Sigmoid colon (tissue), 6 donors: ENCODE measurements at regions not wholly inside any gene's neighbourhood (a gene's known extent, or its start where the extent isn't known, plus 50 kb on each side); places are given as distances from the start of the nearest gene placed in this dataset.

ENCODE experiments used
- DNase-seq: peaks from one replicate; pipeline ENCODE4 v3.0.0-alpha.2; 2019
- H3K27ac ChIP-seq, 4 donors: fragments of 200-600 bp; sonication (generic); one replicate each; pipeline ENCODE4 v1.5.1; 2016 to 2019; ENCODE audit warnings: mild to moderate bottlenecking in 1 of 4
- H3K27me3 ChIP-seq, 3 donors: fragments of 200-600 bp; sonication (generic); one replicate each; pipeline ENCODE4 v1.5.1; 2019; ENCODE audit warnings: mild to moderate bottlenecking in 1 of 3
- H3K36me3 ChIP-seq, 4 donors: fragments of 200-600 bp; sonication (generic); one replicate each; pipeline ENCODE4 v1.5.1; 2016 to 2019
- H3K4me1 ChIP-seq, 4 donors: fragments of 200-600 bp; sonication (generic); one replicate each; pipeline ENCODE4 v1.5.1; 2017 to 2019
- H3K4me3 ChIP-seq, 4 donors: fragments of 200-600 bp; sonication (generic); one replicate each; pipeline ENCODE4 v1.5.1; 2017 to 2019; ENCODE audit warnings: mild to moderate bottlenecking in 2 of 4, moderate library complexity in 1 of 4
- H3K9me3 ChIP-seq, 4 donors: fragments of 200-600 bp in 3 of 4; sonication (generic) in 3 of 4; one replicate each; pipeline versions ENCODE4 v1.5.1 to v1.6.1; 2013 to 2019
- CTCF ChIP-seq, 4 experiments: fragments of 450-650 bp in 3 of 4; fragments of 200-600 bp in 1 of 4; IDR thresholded peaks; one replicate each; pipeline ENCODE4 v1.5.1; 2016 to 2019; ENCODE audit warnings: antibody characterized with exemption in 4 of 4, mild to moderate bottlenecking in 3 of 4, moderate library complexity in 2 of 4
- EP300 ChIP-seq, 4 donors: sonication (generic); formaldehyde crosslinking; IDR thresholded peaks; one replicate each; pipeline ENCODE4 v1.6.1; 2017; ENCODE audit warnings: antibody characterized with exemption in 4 of 4
- POLR2A ChIP-seq, 2 donors: fragments of 450-650 bp; IDR thresholded peaks; one replicate each; pipeline ENCODE4 v1.6.1; 2016; ENCODE audit warnings: antibody characterized with exemption in 2 of 2, mild to moderate bottlenecking in 2 of 2, moderate library complexity in 2 of 2
- POLR2AphosphoS5 ChIP-seq, 4 donors: sonication (generic); formaldehyde crosslinking; IDR thresholded peaks; one replicate each; pipeline ENCODE4 v1.6.1; 2017; ENCODE audit warnings: antibody characterized with exemption in 4 of 4
- WGBS, 2 donors: extraction: QIAGEN DNeasy Blood & Tissue Kit; methylation state at CpG; one replicate each; pipeline ENCODE4 v1.1.7; 2013; 5-methylcytosine and 5-hydroxymethylcytosine counted together
- intact Hi-C: fragments of 100-400 bp; cut with DNase I; formaldehyde crosslinking; loops from one replicate; pipeline ENCODE4 v1.15.1; 2023
- donor health status: healthy with polysubstance abuse.
- donor health status: healthy.

GRCh38 chr2:217146956-217147355 is 287.1 kb upstream of the TNP1 start:
- no peak for DNase-seq
- intact Hi-C loops = no loop called here
- no peaks in the 10 kb centered on the region for H3K36me3 ChIP-seq
- no peak overlapping the region for H3K4me3 ChIP-seq
- 76 to 87% methylated on average over 4 of the region's 4 CpGs for WGBS, 2 donors
- H3K27ac ChIP-seq = no peak overlapping the region
- H3K4me1 ChIP-seq = no peaks in the 10 kb centered on the region
- no peak for TF ChIP-seq EP300 (IDR thresholded peaks at IDR 0.05)
- no peak for TF ChIP-seq POLR2A (IDR thresholded peaks at IDR 0.05)
- no peak for TF ChIP-seq CTCF (IDR thresholded peaks at IDR 0.05)
- TF ChIP-seq POLR2AphosphoS5 (IDR thresholded peaks at IDR 0.05) = no peak
- H3K9me3 ChIP-seq = peaks cover 0 to 6% (median 2%) of the 10 kb centered on the region in 4 donors
- H3K27me3 ChIP-seq = no peaks in the 10 kb centered on the region

GRCh38 chr2:217142649-217143266 is 282.9 kb upstream of the TNP1 start:
- Histone ChIP-seq H3K4me1 (no peaks in the 10 kb centered on the region), H3K27me3 (no peaks in the 10 kb centered on the region), H3K4me3 (no peak overlapping the region), H3K9me3 (peaks cover 0 to 12% (median 2%) of the 10 kb centered on the region in 4 donors), H3K36me3 (no peaks in the 10 kb centered on the region), H3K27ac (no peak overlapping the region)
- TF ChIP-seq EP300 (IDR thresholded peaks at IDR 0.05) (no peak), CTCF (IDR thresholded peaks at IDR 0.05) (peak in 1 of 4 experiments; percentile 22), POLR2AphosphoS5 (IDR thresholded peaks at IDR 0.05) (no peak), POLR2A (IDR thresholded peaks at IDR 0.05) (no peak)
- no peak for DNase-seq
- intact Hi-C loops = no loop called here
- 71 to 84% methylated on average over 3 of the region's 3 CpGs for WGBS, 2 donors

- Histone ChIP-seq H3K4me3 (no peak overlapping the region), H3K27ac (no peak overlapping the region), H3K9me3 (peaks cover 0 to 19% (median 2%) of the 10 kb centered on the region in 4 donors), H3K36me3 (no peaks in the 10 kb centered on the region), H3K27me3 (no peaks in the 10 kb centered on the region), H3K4me1 (no peaks in the 10 kb centered on the region)
- 69 to 91% methylated on average over 4 of the region's 4 CpGs for whole genome bisulfite sequencing, 2 donors
- no peak for DNase-seq
- TF ChIP-seq EP300 (IDR thresholded peaks at IDR 0.05) (no peak), POLR2A (IDR thresholded peaks at IDR 0.05) (no peak), POLR2AphosphoS5 (IDR thresholded peaks at IDR 0.05) (no peak), CTCF (IDR thresholded peaks at IDR 0.05) (no peak)
- intact Hi-C loops = no loop called here
Measured at GRCh38 chr2:217138284-217138683, 278.4 kb upstream of the TNP1 start.

GRCh38 chr2:217127744-217128143 is 267.9 kb upstream of the TNP1 start:
- no peaks in the 10 kb centered on the region for H3K27me3 ChIP-seq
- H3K36me3 ChIP-seq = no peaks in the 10 kb centered on the region
- TF ChIP-seq EP300 (IDR thresholded peaks at IDR 0.05) = no peak
- no peak for TF ChIP-seq POLR2A (IDR thresholded peaks at IDR 0.05)
- TF ChIP-seq CTCF (IDR thresholded peaks at IDR 0.05) = no peak
- TF ChIP-seq POLR2AphosphoS5 (IDR thresholded peaks at IDR 0.05) = no peak
- no peak overlapping the region for H3K4me3 ChIP-seq
- intact Hi-C loops = no loop called here
- H3K27ac ChIP-seq = no peak overlapping the region
- no peaks in the 10 kb centered on the region for H3K9me3 ChIP-seq
- 77 to 90% methylated on average over 2 of the region's 2 CpGs for WGBS, 2 donors
- no peak for DNase-seq
- no peaks in the 10 kb centered on the region for H3K4me1 ChIP-seq

GRCh38 chr2:217125014-217125413 is 265.1 kb upstream of the TNP1 start:
- Histone ChIP-seq H3K4me3 (no peak overlapping the region), H3K27ac (no peak overlapping the region), H3K4me1 (no peaks in the 10 kb centered on the region), H3K36me3 (no peaks in the 10 kb centered on the region), H3K27me3 (no peaks in the 10 kb centered on the region), H3K9me3 (no peaks in the 10 kb centered on the region)
- 71 to 82% methylated on average over 3 of the region's 3 CpGs for WGBS, 2 donors
- intact Hi-C loops = no loop called here
- no peak for DNase-seq
- TF ChIP-seq POLR2A (IDR thresholded peaks at IDR 0.05) = no peak
- TF ChIP-seq POLR2AphosphoS5 (IDR thresholded peaks at IDR 0.05) = no peak
- no peak for TF ChIP-seq EP300 (IDR thresholded peaks at IDR 0.05)
- TF ChIP-seq CTCF (IDR thresholded peaks at IDR 0.05) = no peak
